DOHH2 (cell line): ENCODE measurements at regions not wholly inside any gene's neighbourhood (a gene's known extent, or its start where the extent isn't known, plus 50 kb on each side); places are given as distances from the start of the nearest gene placed in this dataset.

Source experiments
- H3F3A ChIP-seq: fragments of 200-600 bp; sonication (generic), shearing (Covaris generic); 2 replicates; pipeline ENCODE4 v1.6.0; 2016; ENCODE audit warnings: antibody characterized with exemption, mild to moderate bottlenecking; ENCODE audit not compliant: control insufficient read depth, insufficient read depth
- H3K27ac ChIP-seq: fragments of 200-600 bp; sonication (generic); 2 replicates; pipeline ENCODE4 v1.5.1; 2014; ENCODE audit warnings: low read depth, mild to moderate bottlenecking, low read length, moderate library complexity
- H3K27me3 ChIP-seq: fragments of 200-600 bp; sonication (generic); 2 replicates; pipeline ENCODE4 v1.6.1; 2014; ENCODE audit warnings: mild to moderate bottlenecking, low read length, mixed read lengths; ENCODE audit not compliant: control insufficient read depth
- H3K36me3 ChIP-seq: fragments of 200-600 bp; sonication (generic); 2 replicates; pipeline ENCODE4 v1.6.1; 2014; ENCODE audit warnings: mild to moderate bottlenecking, low read length, moderate library complexity, mixed read lengths; ENCODE audit not compliant: control insufficient read depth
- H3K4me1 ChIP-seq: fragments of 200-600 bp; sonication (generic); 2 replicates; pipeline ENCODE4 v1.6.1; 2014; ENCODE audit warnings: mild to moderate bottlenecking, low read length, mixed read lengths; ENCODE audit not compliant: control insufficient read depth
- H3K4me2 ChIP-seq: fragments of 200-600 bp; sonication (generic); 2 replicates; pipeline ENCODE4 v1.6.0; 2014; ENCODE audit warnings: mild to moderate bottlenecking, low read length, moderate library complexity
- H3K4me3 ChIP-seq: fragments of 200-600 bp; sonication (generic); 2 replicates; pipeline ENCODE4 v1.5.1; 2014; ENCODE audit warnings: mild to moderate bottlenecking, low read length, mixed read lengths
- H3K79me2 ChIP-seq: fragments of 200-600 bp; sonication (generic); 2 replicates; pipeline ENCODE4 v1.6.1; 2014; ENCODE audit warnings: mild to moderate bottlenecking, low read length, mixed read lengths; ENCODE audit not compliant: control insufficient read depth
- H3K9me2 ChIP-seq: fragments of 200-600 bp; sonication (generic); replicated peaks from 2 replicates; pipeline ENCODE4 v1.6.1; 2014; ENCODE audit warnings: mild to moderate bottlenecking, low read length, mixed read lengths; ENCODE audit not compliant: control insufficient read depth
- H3K9me3 ChIP-seq: fragments of 200-600 bp; sonication (generic); 2 replicates; pipeline ENCODE4 v1.6.1; 2014; ENCODE audit warnings: antibody characterized with exemption, low read length, mixed read lengths; ENCODE audit not compliant: control insufficient read depth, insufficient read depth
- H4K20me1 ChIP-seq: fragments of 200-600 bp; sonication (generic); 2 replicates; pipeline ENCODE4 v1.6.0; 2014; ENCODE audit warnings: low read depth, mild to moderate bottlenecking, antibody characterized with exemption, low read length, moderate library complexity; ENCODE audit not compliant: control insufficient read depth, insufficient read depth
- CTCF ChIP-seq: fragments of 200-600 bp; sonication (generic); IDR thresholded peaks from one replicate; pipeline ENCODE4 v1.5.1; 2014; ENCODE audit warnings: antibody characterized with exemption, mild to moderate bottlenecking, low read depth, low read length; ENCODE audit not compliant: poor library complexity, severe bottlenecking
- EZH2phosphoT487 ChIP-seq: fragments of 200-600 bp; sonication (generic); IDR thresholded peaks from 2 replicates; pipeline ENCODE4 v1.6.1; 2017; ENCODE audit warnings: borderline replicate concordance, mild to moderate bottlenecking, antibody characterized with exemption, low read length, moderate library complexity, mixed read lengths

- no peak overlapping the region for H3K4me2 ChIP-seq
- no peaks in the 10 kb centered on the region for H3K4me1 ChIP-seq
- H3K79me2 ChIP-seq, result no peaks in the 10 kb centered on the region
Observed at GRCh38 chr12:125240717-125241116, 175.5 kb downstream of the AACS start.

GRCh38 chr12:125243811-125244210 is 178.6 kb downstream of the AACS start:
- no peak overlapping the region for H3K4me3 ChIP-seq
- no peaks in the 10 kb centered on the region for H3F3A ChIP-seq
- H3K27me3 ChIP-seq, result peaks cover 14% of the 10 kb centered on the region
- H3K9me2 ChIP-seq, result no peaks in the 10 kb centered on the region
- H3K79me2 ChIP-seq, result no peaks in the 10 kb centered on the region
- no peak for TF ChIP-seq EZH2phosphoT487
- TF ChIP-seq CTCF, result no peak
- H3K27ac ChIP-seq, result no peak overlapping the region
- H3K4me1 ChIP-seq, result peaks cover under 1% of the 10 kb centered on the region
- H3K36me3 ChIP-seq, result no peaks in the 10 kb centered on the region
- H3K9me3 ChIP-seq, result no peaks in the 10 kb centered on the region
- no peak overlapping the region for H3K4me2 ChIP-seq
- no peaks in the 10 kb centered on the region for H4K20me1 ChIP-seq

More at GRCh38 chr12:125240717-125241116, 175.5 kb downstream of the AACS start:
- TF ChIP-seq EZH2phosphoT487 (no peak), CTCF (no peak)
- no peak overlapping the region for H3K4me3 ChIP-seq
- no peaks in the 10 kb centered on the region for H3K36me3 ChIP-seq
- peaks cover 11% of the 10 kb centered on the region for H3K27me3 ChIP-seq
- no peaks in the 10 kb centered on the region for H3K9me2 ChIP-seq
- 0 out of 2 replicates have a peak, but pooled peaks cover 3% of the 10 kb centered on the region for H4K20me1 ChIP-seq
- H3K9me3 ChIP-seq, result no peaks in the 10 kb centered on the region
- H3F3A ChIP-seq, result no peaks in the 10 kb centered on the region
- H3K27ac ChIP-seq, result no peak overlapping the region

GRCh38 chr12:125244338-125244737 is 179.1 kb downstream of the AACS start:
- Histone ChIP-seq H3K9me3 (no peaks in the 10 kb centered on the region), H3K4me1 (peaks cover 4% of the 10 kb centered on the region), H3K27ac (no peak overlapping the region), H3K4me3 (no peak overlapping the region), H3K27me3 (peaks cover 14% of the 10 kb centered on the region), H3F3A (no peaks in the 10 kb centered on the region), H3K9me2 (no peaks in the 10 kb centered on the region), H3K4me2 (no peak overlapping the region), H4K20me1 (no peaks in the 10 kb centered on the region), H3K36me3 (no peaks in the 10 kb centered on the region), H3K79me2 (no peaks in the 10 kb centered on the region)
- TF ChIP-seq CTCF (no peak), EZH2phosphoT487 (no peak)
